OCI-LY7 (cell line): ENCODE measurements at regions not wholly inside any gene's neighbourhood (a gene's known extent, or its start where the extent isn't known, plus 50 kb on each side); places are given as distances from the start of the nearest gene placed in this dataset.

Source experiments
- BruUV-seq: library from RNA; stranded (reverse); fragments of 400-500 nt; replicated peaks from 2 replicates; lab custom pipeline; 2021; lab: Mats Ljungman, UMichigan
- CTCF ChIA-PET: fragments of 300-600 bp; sonication (Branson Sonifier 250); formaldehyde crosslinking; loops from one replicate; lab custom pipeline; 2022; ENCODE audit warnings: antibody characterized with exemption; ENCODE audit not compliant: unreplicated experiment; lab: Charles Lee
- POLR2A ChIA-PET: fragments of 300-600 bp; sonication (Branson Sonifier 250); formaldehyde crosslinking; loops from one replicate; lab custom pipeline; 2022; ENCODE audit warnings: antibody characterized with exemption; lab: Charles Lee
- DNase-seq: peaks from one replicate; pipeline ENCODE4 v3.0.0-alpha.2; 2015; ENCODE audit warnings: low spot score
- H2AFZ ChIP-seq: fragments of 200-600 bp; sonication (generic), shearing (Covaris generic); 2 replicates; pipeline ENCODE4 v1.6.1; 2014; ENCODE audit warnings: mild to moderate bottlenecking, antibody characterized with exemption, low read length, moderate library complexity
- H3K27ac ChIP-seq: fragments of 200-600 bp; sonication (generic); 2 replicates; pipeline ENCODE4 v1.5.1; 2014; ENCODE audit warnings: mixed run types, low read depth, mild to moderate bottlenecking, moderate library complexity, low read length, inconsistent platforms; ENCODE audit not compliant: poor library complexity, severe bottlenecking
- H3K36me3 ChIP-seq: fragments of 200-600 bp; sonication (generic); 2 replicates; pipeline ENCODE4 v1.6.1; 2014; ENCODE audit warnings: mild to moderate bottlenecking, antibody characterized with exemption, low read length, moderate library complexity, mixed read lengths; ENCODE audit not compliant: insufficient read depth
- H3K4me1 ChIP-seq: fragments of 200-600 bp; sonication (generic); 2 replicates; pipeline ENCODE4 v1.5.1; 2014; ENCODE audit warnings: mild to moderate bottlenecking, low read length; ENCODE audit not compliant: insufficient read depth, poor library complexity, severe bottlenecking
- H3K4me2 ChIP-seq: fragments of 200-600 bp; sonication (generic); 2 replicates; pipeline ENCODE4 v1.6.1; 2014; ENCODE audit warnings: mild to moderate bottlenecking, low read length
- H3K4me3 ChIP-seq: fragments of 200-600 bp; sonication (generic); 2 replicates; pipeline ENCODE4 v1.5.1; 2014; ENCODE audit warnings: mild to moderate bottlenecking, low read depth, low read length; ENCODE audit not compliant: poor library complexity, severe bottlenecking
- H3K79me2 ChIP-seq: fragments of 200-600 bp; sonication (generic); 2 replicates; pipeline ENCODE4 v1.6.1; 2016; ENCODE audit warnings: low read depth, mild to moderate bottlenecking, low read length, moderate library complexity, mixed read lengths; ENCODE audit not compliant: insufficient read depth
- H3K9me2 ChIP-seq: fragments of 200-600 bp; sonication (generic); 2 replicates; pipeline ENCODE4 v1.6.1; 2016; ENCODE audit warnings: mild to moderate bottlenecking, low read length, mixed read lengths; ENCODE audit not compliant: insufficient read depth
- H3K9me3 ChIP-seq: fragments of 200-600 bp; sonication (generic); 2 replicates; pipeline ENCODE4 v1.6.1; 2014; ENCODE audit warnings: mild to moderate bottlenecking, mixed run types, low read length, mixed read lengths
- H4K20me1 ChIP-seq: fragments of 200-600 bp; sonication (generic); 2 replicates; pipeline ENCODE4 v1.6.1; 2014; ENCODE audit warnings: mild to moderate bottlenecking, antibody characterized with exemption, low read length, moderate library complexity, mixed read lengths; ENCODE audit not compliant: insufficient read depth
- EZH2phosphoT487 ChIP-seq: fragments of 200-600 bp; sonication (generic); IDR thresholded peaks from 2 replicates; pipeline ENCODE4 v1.6.1; 2018; ENCODE audit warnings: low read depth, borderline replicate concordance, mild to moderate bottlenecking, mixed run types, antibody characterized with exemption, low read length, moderate library complexity, mixed read lengths
- intact Hi-C: fragments of 100-400 bp; cut with micrococcal nuclease; formaldehyde crosslinking; loops from one replicate; pipeline ENCODE4 v1.10.0; 2022; ENCODE audit not compliant: unreplicated experiment
- TF ChIP-seq, protein P1 (sequence below): fragments of 200-600 bp; sonication (generic); conservative IDR thresholded peaks from 2 replicates; pipeline ENCODE4 v1.5.1; 2014; ENCODE audit warnings: mild to moderate bottlenecking, antibody characterized with exemption, low read length, moderate library complexity, mixed read lengths

DNA sequence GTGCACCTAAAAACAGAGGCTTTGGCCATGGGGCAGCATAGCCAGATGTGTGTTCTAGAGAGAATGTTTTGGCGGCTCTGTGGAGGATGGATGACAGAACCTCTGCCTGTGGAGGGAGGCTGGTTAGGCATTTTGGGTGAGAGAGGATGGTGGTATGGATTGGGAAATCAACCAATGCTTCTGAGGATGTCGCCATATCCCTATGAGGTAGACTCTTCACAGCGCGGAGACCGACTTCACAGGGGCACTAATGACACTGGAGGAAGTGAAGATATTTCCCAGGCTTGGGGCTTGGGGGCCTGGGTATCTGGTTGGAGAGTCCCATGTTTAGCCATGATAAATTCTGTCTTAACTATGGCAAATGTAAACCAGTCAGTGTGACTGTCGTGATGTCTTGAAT is 140.6 kb upstream of the KLF4 start:
- no peak for DNase-seq
- TF ChIP-seq EZH2phosphoT487, result no peak
- TF ChIP-seq, protein P1, sequence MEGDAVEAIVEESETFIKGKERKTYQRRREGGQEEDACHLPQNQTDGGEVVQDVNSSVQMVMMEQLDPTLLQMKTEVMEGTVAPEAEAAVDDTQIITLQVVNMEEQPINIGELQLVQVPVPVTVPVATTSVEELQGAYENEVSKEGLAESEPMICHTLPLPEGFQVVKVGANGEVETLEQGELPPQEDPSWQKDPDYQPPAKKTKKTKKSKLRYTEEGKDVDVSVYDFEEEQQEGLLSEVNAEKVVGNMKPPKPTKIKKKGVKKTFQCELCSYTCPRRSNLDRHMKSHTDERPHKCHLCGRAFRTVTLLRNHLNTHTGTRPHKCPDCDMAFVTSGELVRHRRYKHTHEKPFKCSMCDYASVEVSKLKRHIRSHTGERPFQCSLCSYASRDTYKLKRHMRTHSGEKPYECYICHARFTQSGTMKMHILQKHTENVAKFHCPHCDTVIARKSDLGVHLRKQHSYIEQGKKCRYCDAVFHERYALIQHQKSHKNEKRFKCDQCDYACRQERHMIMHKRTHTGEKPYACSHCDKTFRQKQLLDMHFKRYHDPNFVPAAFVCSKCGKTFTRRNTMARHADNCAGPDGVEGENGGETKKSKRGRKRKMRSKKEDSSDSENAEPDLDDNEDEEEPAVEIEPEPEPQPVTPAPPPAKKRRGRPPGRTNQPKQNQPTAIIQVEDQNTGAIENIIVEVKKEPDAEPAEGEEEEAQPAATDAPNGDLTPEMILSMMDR, result no peak
- H3K79me2 ChIP-seq, result no peaks in the 10 kb centered on the region
- CTCF ChIA-PET, result no interaction called here
- no peak overlapping the region for H3K27ac ChIP-seq
- no peaks in the 10 kb centered on the region for H3K4me1 ChIP-seq
- intact Hi-C loops, result no loop called here
- no peak overlapping the region for H3K4me3 ChIP-seq
- no peaks in the 10 kb centered on the region for H3K9me2 ChIP-seq
- no peaks in the 10 kb centered on the region for H3K9me3 ChIP-seq
- POLR2A ChIA-PET, result no interaction called here
- H3K4me2 ChIP-seq, result no peak overlapping the region
- no peaks in the 10 kb centered on the region for H4K20me1 ChIP-seq
- no TSS peak for BruUV-seq
- no peaks in the 10 kb centered on the region for H3K36me3 ChIP-seq
- no peak overlapping the region for H2AFZ ChIP-seq

GRCh38 chr9:107628444-107628843 is 138.9 kb upstream of the KLF4 start:
- DNase-seq, result no peak
- Histone ChIP-seq H3K4me3 (no peak overlapping the region), H3K79me2 (no peaks in the 10 kb centered on the region), H3K27ac (no peak overlapping the region), H3K9me3 (no peaks in the 10 kb centered on the region), H3K36me3 (no peaks in the 10 kb centered on the region), H3K4me2 (no peak overlapping the region), H3K9me2 (no peaks in the 10 kb centered on the region), H3K4me1 (no peaks in the 10 kb centered on the region), H4K20me1 (no peaks in the 10 kb centered on the region), H2AFZ (no peak overlapping the region)
- ChIA-PET POLR2A (no interaction called here), CTCF (no interaction called here)
- no TSS peak for BruUV-seq
- TF ChIP-seq EZH2phosphoT487, result no peak
- TF ChIP-seq, protein P1, result no peak
- intact Hi-C loops, result no loop called here

DNA sequence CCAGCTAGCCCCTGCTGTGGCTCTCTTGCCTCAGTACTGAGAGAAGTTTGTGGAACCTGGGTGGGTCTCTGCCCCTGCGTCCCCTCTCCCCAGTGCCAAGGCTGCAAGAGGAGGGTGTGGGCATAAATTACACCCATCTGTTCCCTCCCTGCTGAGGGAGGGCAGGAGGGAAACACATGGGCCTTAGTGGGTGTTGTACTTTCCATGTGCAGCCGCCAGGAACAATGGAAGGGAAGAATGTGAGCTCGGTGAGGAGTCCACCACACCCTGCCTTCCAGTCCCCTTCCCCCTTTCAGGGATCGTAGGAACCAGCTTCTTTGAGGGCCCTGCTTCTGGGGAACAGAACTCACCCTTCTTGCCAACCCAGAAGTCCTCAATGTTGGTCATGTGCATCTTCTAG is 138.2 kb upstream of the KLF4 start:
- ChIA-PET POLR2A (no interaction called here), CTCF (no interaction called here)
- Histone ChIP-seq H3K4me3 (no peak overlapping the region), H3K79me2 (no peaks in the 10 kb centered on the region), H4K20me1 (no peaks in the 10 kb centered on the region), H3K4me1 (no peaks in the 10 kb centered on the region), H3K4me2 (no peak overlapping the region), H3K27ac (no peak overlapping the region), H3K9me2 (no peaks in the 10 kb centered on the region), H3K9me3 (no peaks in the 10 kb centered on the region), H2AFZ (no peak overlapping the region), H3K36me3 (no peaks in the 10 kb centered on the region)
- intact Hi-C loops, result no loop called here
- TF ChIP-seq EZH2phosphoT487, result no peak
- TF ChIP-seq, protein P1, result no peak
- BruUV-seq, result no TSS peak
- DNase-seq, result no peak
